Activated CD8-positive, alpha-beta memory T cell treated with anti-CD3 and anti-CD28 coated beads for 48 hours (primary cell): ENCODE measurements at regions not wholly inside any gene's neighbourhood (a gene's known extent, or its start where the extent isn't known, plus 50 kb on each side); places are given as distances from the start of the nearest gene placed in this dataset.
"Not testable (repeated sequence)": the region's sequence is repeated elsewhere in the genome, so short reads cannot be mapped to it uniquely, and the experiment has no call there.

Experiments used
- DNase-seq, 3 experiments: peaks; one replicate each; pipeline ENCODE4 v3.0.0-alpha.2; 2020; ENCODE audit warnings: low read depth in 2 of 3, low spot score in 2 of 3

DNA sequence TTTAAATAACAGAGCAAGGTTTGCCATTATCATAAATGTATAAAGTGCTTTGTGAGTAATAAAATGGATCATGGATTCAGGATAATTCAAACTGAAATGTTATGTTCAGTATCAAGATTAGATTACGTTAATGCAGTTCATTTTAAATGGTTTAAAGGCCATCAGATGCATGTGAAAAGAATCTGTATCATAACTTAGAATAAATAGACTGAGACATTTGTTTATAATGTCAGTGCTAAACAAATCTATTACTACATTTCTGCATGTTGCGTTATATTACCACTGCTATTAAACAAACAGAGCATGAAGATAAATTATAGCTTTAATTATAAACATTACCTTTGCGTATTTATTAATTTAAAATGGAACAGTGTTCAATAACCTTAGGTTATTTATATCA lies 160.2 kb downstream of the TOX3 start:
- no peak for DNase-seq

DNA sequence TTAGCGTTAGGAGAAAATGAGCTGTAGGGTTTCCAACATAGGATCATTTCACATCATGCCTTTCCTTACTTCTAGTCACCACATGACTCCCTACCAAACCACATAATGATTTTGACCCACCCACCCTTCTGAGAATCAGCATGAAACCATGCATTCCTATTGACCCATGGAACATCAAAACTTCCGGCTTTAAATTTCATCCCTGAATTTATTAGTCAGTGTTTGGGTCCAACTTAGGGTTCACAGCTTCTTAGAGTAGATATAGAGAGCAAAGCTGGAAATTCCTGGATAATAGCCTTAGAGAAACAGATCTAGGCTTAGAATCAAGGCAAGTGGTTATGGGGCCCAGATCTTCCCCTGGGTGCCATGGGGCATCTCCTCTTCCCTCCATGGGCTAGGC lies 162.6 kb downstream of the TOX3 start:
- no peak for DNase-seq

- no peak for DNase-seq
Observed at GRCh38 chr16:52383640-52384292, 163.2 kb downstream of the TOX3 start.

DNA sequence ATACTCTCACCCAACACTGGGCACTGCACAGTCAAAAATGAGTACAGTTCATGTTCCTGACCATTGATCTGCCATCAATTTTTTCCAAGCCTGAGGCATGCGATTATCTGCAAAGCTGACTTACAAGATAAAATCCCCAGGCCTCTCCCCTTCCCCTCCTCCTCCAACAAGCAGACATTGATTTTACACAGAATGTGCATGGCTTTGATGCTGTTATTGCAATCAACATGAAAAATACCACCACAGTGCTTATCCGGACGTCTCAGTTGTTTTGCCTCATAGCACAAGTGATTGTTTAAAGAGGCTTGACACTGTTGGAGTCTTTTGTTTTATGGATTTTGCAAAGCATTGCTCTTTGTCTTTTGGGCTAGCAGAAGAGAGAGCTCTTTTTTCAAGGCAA lies 163.8 kb downstream of the TOX3 start:
- no peak for DNase-seq

DNA sequence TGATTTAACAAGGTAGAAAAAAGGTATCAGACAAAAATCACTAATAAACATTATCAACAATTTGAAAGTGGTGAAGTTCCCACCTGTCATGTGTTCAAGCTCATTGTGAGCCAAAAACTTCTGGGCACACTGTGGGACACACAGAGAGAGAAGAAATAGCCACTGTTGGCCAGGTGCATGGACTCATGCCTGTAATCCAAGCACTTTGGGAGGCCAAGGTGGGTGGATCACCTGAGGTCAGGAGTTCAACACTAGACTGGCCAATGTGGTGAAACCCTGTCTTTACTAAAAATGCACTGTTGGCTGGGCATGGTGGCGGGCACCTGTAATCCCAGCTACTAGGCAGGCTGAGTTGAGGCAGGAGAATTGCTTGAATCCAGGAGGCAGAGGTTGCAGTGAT lies 167.4 kb downstream of the TOX3 start:
- DNase-seq: no peak

- no peak for DNase-seq
Observed at GRCh38 chr16:52376676-52377280, 170.2 kb downstream of the TOX3 start.

DNA sequence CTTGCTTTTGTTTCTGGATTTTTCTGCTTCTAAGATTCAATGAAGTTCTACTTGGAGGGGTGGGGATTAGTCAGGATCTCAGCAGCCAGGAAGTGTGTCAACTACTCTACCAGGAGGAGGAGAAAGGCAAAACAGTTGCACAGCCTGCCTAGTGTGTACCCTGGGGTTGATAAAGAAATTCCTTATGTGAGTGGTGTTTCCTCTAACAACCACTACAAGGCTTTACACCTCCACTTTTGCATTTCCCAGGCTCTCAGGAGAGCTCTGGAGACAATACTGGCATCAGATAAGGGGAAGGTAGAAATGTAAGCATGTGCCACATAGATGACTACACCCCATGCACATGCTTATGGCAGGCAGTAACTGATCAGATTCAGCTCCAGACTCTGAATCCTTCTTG lies 174.6 kb downstream of the TOX3 start:
- DNase-seq: no peak

GRCh38 chr16:52368859-52369258 lies 178.1 kb downstream of the TOX3 start:
- no peak for DNase-seq

DNA sequence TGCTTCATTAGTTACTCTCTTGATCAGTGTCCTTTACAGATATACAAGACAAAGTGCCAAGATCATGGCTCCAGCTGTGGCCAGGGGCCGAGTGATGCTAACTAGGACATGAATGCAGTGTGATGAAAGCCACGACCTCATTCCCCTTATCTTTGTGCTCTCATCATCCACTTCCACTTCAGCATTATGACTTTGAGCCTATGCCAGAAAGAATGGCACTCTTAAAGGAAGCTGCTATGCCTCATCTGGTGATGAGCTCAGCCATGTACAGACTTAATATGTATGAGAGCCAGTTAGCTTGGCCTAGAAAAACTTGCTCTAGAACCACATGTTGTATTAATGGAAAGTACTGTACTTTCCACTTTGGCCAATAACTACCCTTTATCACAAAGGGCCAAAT lies 179.1 kb downstream of the TOX3 start:
- no peak for DNase-seq

GRCh38 chr16:52366983-52367382 lies 180.0 kb downstream of the TOX3 start:
- DNase-seq: no peak

DNA sequence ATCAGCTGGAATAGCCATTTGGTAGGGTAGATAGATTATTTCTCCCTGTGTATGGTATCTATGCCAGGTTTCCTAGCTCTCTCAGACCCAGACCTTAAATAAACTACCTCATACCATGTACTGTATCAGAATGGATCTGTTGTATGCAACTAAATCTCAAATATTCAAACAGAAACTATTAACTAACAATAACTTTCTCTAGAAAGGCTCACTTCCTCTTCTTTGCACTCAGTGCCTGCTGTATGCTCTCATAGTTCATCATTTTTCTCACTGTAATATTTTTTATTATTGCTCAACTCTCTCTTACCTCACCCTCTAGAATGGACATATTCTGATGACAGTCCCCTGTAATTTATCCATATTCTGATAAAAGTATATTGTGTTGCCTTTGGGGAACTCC lies 182.4 kb downstream of the TOX3 start:
- no peak for DNase-seq

DNA sequence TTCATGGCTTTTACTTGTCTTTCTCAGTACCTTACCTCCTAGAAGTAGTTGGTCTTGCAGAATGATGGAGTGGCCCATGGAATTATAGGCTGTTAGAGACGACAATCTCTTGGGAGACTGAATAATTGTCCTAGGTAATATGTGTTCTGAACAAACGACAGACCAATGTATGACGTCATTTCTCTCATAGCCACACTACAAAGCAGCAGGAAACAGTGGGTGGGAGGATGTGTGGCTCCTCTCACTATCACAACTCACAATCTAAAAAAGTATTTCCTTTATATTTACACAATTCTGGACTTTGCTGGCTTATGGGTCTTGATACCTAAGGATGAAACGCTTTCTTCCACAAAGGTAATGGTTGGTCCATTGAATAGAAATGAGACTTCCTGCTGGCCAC lies 183.9 kb downstream of the TOX3 start:
- no peak for DNase-seq

GRCh38 chr16:52357711-52358110 lies 189.2 kb downstream of the TOX3 start:
- DNase-seq: no peak

DNA sequence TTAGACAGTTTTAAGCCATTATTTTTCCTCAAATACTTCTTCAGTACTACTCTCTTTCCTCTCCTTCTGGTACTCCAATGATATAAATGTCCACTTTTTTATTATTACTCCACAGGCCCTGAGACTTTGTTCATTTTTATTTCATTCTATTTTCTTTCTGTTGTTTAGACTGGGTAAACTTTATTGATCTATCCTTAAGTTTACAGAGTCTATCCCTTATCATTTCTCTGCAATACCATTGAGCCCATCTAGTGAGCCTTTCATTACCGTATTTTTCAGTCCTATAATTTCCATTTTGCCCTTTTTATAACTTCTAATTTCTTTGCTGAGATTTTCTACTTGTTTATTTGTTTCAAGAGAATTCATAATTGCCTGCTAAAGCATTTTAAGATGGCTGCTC lies 193.7 kb downstream of the TOX3 start:
- DNase-seq: no peak

GRCh38 chr16:52351451-52351850 lies 195.5 kb downstream of the TOX3 start:
- DNase-seq: no peak

DNA sequence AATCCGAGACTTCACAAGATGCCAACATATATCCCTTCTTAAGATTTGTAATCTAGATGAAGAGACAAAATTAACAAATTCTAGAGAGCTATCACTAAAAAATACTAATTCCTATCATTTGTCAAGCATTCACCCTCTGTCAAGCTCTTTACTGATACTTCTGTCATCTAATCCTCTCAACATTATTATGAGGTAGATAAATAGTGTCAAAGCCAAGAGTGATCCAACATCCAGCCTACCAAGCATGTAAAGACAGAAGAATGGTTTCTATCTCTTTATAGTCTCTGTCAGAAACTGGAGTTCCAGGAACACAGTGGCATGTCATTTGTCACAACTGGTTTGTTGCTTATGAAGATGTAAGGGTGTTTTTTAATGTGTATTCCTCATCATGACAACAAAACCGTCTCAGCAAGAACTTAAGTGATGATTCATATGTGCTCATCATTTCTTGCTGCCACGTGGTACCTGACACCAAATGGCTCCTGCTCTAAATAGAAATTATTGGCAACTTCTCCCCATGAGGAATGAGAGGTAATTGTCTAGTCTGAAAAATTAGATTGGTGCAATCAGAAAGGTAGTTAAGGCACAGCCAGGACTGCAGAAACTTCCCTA lies 196.8 kb downstream of the TOX3 start:
- no peak for DNase-seq

DNA sequence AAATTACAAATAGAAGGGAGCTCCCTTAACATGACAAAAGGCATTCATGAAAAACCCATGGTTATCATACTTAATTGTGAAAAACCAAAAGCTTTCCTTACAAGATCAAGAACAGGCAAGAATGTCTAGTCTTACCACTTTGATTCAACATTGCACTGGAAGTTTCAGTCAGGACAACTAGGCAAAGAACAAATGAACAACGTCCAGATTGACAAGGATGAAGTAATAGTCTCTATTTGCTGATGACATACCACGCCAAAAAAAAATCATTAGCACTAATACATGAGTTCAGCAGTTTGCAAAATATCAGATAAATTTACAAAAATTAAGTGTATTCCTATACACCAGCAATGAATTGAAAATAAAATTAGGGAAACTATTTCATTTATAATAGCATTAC lies 200.2 kb downstream of the TOX3 start:
- no peak for DNase-seq

DNA sequence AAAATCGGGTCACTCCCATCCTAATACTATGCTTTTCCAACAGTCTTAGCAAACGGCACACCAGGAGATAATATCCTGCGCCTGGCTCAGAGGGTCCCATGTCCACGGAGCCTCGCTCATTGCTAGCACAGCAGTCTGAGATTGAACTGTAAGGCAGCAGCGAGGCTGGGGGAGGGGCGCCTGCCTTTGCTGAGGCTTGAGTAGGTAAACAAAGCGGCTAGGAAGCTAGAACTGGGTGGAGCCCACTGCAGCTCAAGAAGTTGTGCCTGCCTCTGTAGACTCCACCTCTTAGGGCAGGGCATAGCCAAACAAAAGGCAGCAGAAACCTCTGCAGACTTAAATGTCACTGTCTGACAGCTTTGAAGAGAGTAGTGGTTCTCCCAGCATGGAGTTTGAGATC lies 213.3 kb downstream of the TOX3 start:
- DNase-seq: not testable (repeated sequence)

GRCh38 chr16:52320930-52321439 lies 226.0 kb downstream of the TOX3 start:
- no peak for DNase-seq

- DNase-seq: no peak
Observed at GRCh38 chr16:52318302-52319009, 228.5 kb downstream of the TOX3 start.

DNA sequence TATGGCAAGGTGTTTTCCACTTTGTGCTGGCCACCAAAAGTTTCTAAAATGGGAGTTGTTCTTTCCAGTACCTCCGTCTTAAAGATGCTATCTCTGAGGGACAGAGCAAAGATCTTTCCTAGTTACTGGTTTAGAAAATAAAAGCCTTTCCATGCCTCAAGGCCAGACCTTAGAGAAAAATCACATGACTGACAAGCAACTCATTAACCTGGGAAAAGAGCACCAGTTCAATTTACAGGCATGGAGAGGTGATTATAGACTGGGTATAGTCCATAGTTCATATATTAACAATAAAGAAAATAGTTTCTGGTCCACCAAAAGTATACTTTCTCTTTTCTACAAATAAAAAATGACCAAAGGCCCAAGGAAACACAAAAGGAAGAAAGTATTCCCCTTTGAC lies 230.7 kb downstream of the TOX3 start:
- no peak for DNase-seq

DNA sequence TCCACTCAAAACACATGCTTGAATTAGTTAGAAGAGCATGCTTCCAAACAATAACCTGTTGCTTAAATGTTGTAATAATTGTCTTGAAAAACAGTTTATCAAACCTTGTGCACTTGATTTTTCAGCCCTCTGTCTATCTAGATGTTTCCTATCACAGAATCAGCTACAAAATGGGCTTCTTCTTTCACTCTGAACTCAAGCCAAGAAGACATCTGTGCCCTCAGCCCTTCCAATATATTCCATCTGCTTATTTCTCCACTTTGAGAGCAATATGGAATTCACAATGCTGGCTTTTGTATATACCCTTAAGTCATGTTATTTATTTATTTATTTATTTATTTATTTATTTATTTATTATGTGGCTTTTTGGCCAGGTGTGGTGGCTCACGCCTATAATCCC lies 234.2 kb downstream of the TOX3 start:
- DNase-seq: no peak
